ENCODE measurements at regions not wholly inside any gene's neighbourhood (a gene's known extent, or its start where the extent isn't known, plus 50 kb on each side); places are given as distances from the start of the nearest gene placed in this dataset.

DNA sequence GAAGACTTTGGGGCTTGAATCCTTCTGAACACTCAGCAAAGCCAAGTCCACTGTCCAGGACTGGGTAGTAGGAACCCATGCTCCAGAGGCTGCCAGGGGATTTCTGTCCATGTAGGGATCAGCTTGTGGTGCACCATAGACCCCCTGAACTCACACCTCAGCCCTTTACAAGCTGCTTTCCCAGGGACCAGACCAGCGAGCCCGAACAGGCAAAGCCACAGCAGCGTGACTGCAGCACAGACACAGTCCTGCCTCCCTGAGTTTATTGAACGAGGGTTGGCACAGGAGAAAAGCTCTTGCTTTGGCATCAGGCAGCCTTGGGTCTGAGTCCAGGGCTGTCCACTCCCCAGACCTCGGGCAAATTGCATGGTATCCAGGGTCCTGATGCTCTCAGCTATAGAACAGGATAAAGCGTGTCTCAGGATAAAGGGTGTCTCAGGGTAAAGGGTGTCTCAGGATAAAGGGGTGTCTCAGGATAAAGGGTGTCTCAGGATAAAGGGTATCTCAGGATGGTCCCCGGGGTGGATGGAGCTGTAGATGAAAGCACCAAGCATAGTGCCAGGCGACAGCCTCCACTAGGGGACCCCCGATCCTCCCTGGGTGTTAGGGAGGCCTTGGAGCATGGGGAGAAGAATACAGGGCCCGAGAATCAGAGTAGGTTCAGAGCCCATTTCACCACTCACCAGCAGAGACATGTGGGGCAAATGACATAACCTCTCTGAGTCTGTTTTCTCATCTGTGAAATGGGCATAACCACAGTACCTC is 648.8 kb downstream of the NPHP4 start:
- ChIA-PET POLR2A (no interaction called here), RAD21 (ENCODE audit: low non-redundant PET in 1 of 2, low total read pairs in 2 of 2, uncharacterized antibody in 2 of 2, unreplicated experiment in 2 of 2) (no interaction called here), CTCF (no interaction called here)
- H3K27ac ChIP-seq (ENCODE audit: low read depth, low read length), result no peak overlapping the region
- TF ChIP-seq, protein P1, sequence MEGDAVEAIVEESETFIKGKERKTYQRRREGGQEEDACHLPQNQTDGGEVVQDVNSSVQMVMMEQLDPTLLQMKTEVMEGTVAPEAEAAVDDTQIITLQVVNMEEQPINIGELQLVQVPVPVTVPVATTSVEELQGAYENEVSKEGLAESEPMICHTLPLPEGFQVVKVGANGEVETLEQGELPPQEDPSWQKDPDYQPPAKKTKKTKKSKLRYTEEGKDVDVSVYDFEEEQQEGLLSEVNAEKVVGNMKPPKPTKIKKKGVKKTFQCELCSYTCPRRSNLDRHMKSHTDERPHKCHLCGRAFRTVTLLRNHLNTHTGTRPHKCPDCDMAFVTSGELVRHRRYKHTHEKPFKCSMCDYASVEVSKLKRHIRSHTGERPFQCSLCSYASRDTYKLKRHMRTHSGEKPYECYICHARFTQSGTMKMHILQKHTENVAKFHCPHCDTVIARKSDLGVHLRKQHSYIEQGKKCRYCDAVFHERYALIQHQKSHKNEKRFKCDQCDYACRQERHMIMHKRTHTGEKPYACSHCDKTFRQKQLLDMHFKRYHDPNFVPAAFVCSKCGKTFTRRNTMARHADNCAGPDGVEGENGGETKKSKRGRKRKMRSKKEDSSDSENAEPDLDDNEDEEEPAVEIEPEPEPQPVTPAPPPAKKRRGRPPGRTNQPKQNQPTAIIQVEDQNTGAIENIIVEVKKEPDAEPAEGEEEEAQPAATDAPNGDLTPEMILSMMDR (IDR thresholded peaks at IDR 0.05 in 2 of 3, conservative IDR thresholded peaks at IDR 0.05 in 1 of 3; ENCODE audit: borderline replicate concordance in 1 of 3, insufficient read depth in 1 of 3, low read depth in 2 of 3, low read length in 2 of 3), result no peak
- TF ChIP-seq ZNF274 (IDR thresholded peaks at IDR 0.05; ENCODE audit: low read depth, low read length) (no peak), JUND (IDR thresholded peaks at IDR 0.05) (no peak), SRF (IDR thresholded peaks at IDR 0.05; ENCODE audit: low read depth) (no peak), FOSL1 (IDR thresholded peaks at IDR 0.05; ENCODE audit: low read depth) (no peak), EZH2phosphoT487 (IDR thresholded peaks at IDR 0.05; ENCODE audit: borderline replicate concordance) (no peak), EGR1 (IDR thresholded peaks at IDR 0.05; ENCODE audit: low read depth) (no peak), CBX3 (IDR thresholded peaks at IDR 0.05; ENCODE audit: low read depth) (no peak)
- TF ChIP-seq, protein P2, sequence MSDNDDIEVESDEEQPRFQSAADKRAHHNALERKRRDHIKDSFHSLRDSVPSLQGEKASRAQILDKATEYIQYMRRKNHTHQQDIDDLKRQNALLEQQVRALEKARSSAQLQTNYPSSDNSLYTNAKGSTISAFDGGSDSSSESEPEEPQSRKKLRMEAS (IDR thresholded peaks at IDR 0.05), result no peak
- no peaks in the 10 kb centered on the region for H3K9me3 ChIP-seq (ENCODE audit: control insufficient read depth in 1 of 2, insufficient read depth in 1 of 2, low read depth in 1 of 2, low read length in 2 of 2)
- no peaks in the 10 kb centered on the region for H3K4me1 ChIP-seq (ENCODE audit: control insufficient read depth in 1 of 2, insufficient read depth in 2 of 2, low read length in 2 of 2)
- no peaks in the 10 kb centered on the region for H3K79me2 ChIP-seq (ENCODE audit: insufficient read depth, low read length)
- intact Hi-C loops (cut with micrococcal nuclease), result no loop called here
- no TSS peak for BruUV-seq (replicated peaks)
- H3K9me2 ChIP-seq (ENCODE audit: insufficient read depth), result no peaks in the 10 kb centered on the region
- H4K20me1 ChIP-seq (ENCODE audit: insufficient read depth), result no peaks in the 10 kb centered on the region
- DNase-seq (ENCODE audit: low read depth, low spot score) (no peak), ATAC-seq (no peak)
- H3K4me3 ChIP-seq (replicated peaks in 1 of 2; ENCODE audit: low read depth in 1 of 2, low read length in 2 of 2), result no peak overlapping the region
- no peak overlapping the region for H2AFZ ChIP-seq (ENCODE audit: low read depth, low read length, poor library complexity, severe bottlenecking)
- no peak overlapping the region for H3K4me2 ChIP-seq (ENCODE audit: low read length)
- H3K9ac ChIP-seq (ENCODE audit: low read length), result no peak overlapping the region
- H3K27me3 ChIP-seq (ENCODE audit: insufficient read depth, low read length), result no peaks in the 10 kb centered on the region
- H3K36me3 ChIP-seq (ENCODE audit: control insufficient read depth in 1 of 2, insufficient read depth in 2 of 2, low read length in 2 of 2), result no peaks in the 10 kb centered on the region

Measured in HCT116 (cell line).